SK-N-SH (cell line): ENCODE measurements at regions not wholly inside any gene's neighbourhood (a gene's known extent, or its start where the extent isn't known, plus 50 kb on each side); places are given as distances from the start of the nearest gene placed in this dataset.

Source experiments
- CTCF ChIA-PET: fragments of 300-600, 350-600 bp; formaldehyde crosslinking; extraction: SDS; loops from one replicate; lab custom pipeline; 2021; lab: Yijun Ruan, JAX
- POLR2A ChIA-PET: fragments of 350-600 bp; sonication (Branson Sonifier 250); formaldehyde crosslinking; extraction: SDS; loops from one replicate; lab custom pipeline; 2020; ENCODE audit warnings: antibody characterized with exemption, inconsistent platforms; lab: Yijun Ruan, JAX
- DNase-seq: peaks from one replicate; pipeline ENCODE4 v3.0.0; 2012
- H2AFZ ChIP-seq: fragments of 200-600 bp; sonication (generic); 2 replicates; pipeline ENCODE4 v1.8.1; 2016; ENCODE audit warnings: antibody characterized with exemption, mild to moderate bottlenecking, low read depth
- H3F3A ChIP-seq: fragments of 200-600 bp; sonication (generic); replicated peaks from 2 replicates; pipeline ENCODE3; 2016; ENCODE audit warnings: antibody characterized with exemption, mild to moderate bottlenecking; ENCODE audit not compliant: insufficient read depth
- H3K27ac ChIP-seq, 2 experiments: fragments of 200-500 bp in 1 of 2; fragments of 200-600 bp in 1 of 2; sonication (Bioruptor generic) in 1 of 2; sonication (generic), shearing (Covaris generic) in 1 of 2; 2 replicates each; pipeline versions ENCODE4 v1.5.1 to v1.6.1; 2014 to 2016; ENCODE audit warnings: low read depth in 2 of 2, inconsistent platforms in 1 of 2, low read length in 1 of 2, mild to moderate bottlenecking in 1 of 2, mixed read lengths in 1 of 2
- H3K27me3 ChIP-seq: fragments of 200-600 bp; sonication (generic), shearing (Covaris generic); 2 replicates; pipeline ENCODE4 v1.6.1; 2016; ENCODE audit warnings: mixed run types; ENCODE audit not compliant: insufficient read depth
- H3K36me3 ChIP-seq, 2 experiments: fragments of 200-500 bp in 1 of 2; fragments of 200-600 bp in 1 of 2; sonication (Bioruptor generic) in 1 of 2; sonication (generic) in 1 of 2; replicated peaks in 1 of 2; 2 replicates each; pipeline versions ENCODE3 to v1.5.1; 2014 to 2016; ENCODE audit warnings: low read length in 1 of 2, mild to moderate bottlenecking in 1 of 2; ENCODE audit not compliant: insufficient read depth in 2 of 2, control insufficient read depth in 1 of 2
- H3K4me1 ChIP-seq, 2 experiments: fragments of 200-500 bp in 1 of 2; fragments of 200-600 bp in 1 of 2; sonication (Bioruptor generic) in 1 of 2; sonication (generic), shearing (Covaris generic) in 1 of 2; 2 replicates each; pipeline versions ENCODE4 v1.5.1 to v1.6.1; 2014 to 2016; ENCODE audit warnings: low read depth in 1 of 2, low read length in 1 of 2, mixed run types in 1 of 2; ENCODE audit not compliant: insufficient read depth in 2 of 2, control insufficient read depth in 1 of 2
- H3K4me2 ChIP-seq: fragments of 200-600 bp; sonication (generic), shearing (Covaris generic); 2 replicates; pipeline ENCODE4 v1.6.1; 2017; ENCODE audit warnings: mixed run types
- H3K4me3 ChIP-seq, 2 experiments: fragments of 200-500 bp in 1 of 2; fragments of 200-600 bp in 1 of 2; sonication (Bioruptor generic) in 1 of 2; sonication (generic), shearing (Covaris generic) in 1 of 2; 2 replicates each; pipeline versions ENCODE4 v1.5.1 to v1.8.1; 2014 to 2016; ENCODE audit warnings: low read depth in 2 of 2, inconsistent platforms in 1 of 2, low read length in 1 of 2, mild to moderate bottlenecking in 1 of 2, mixed read lengths in 1 of 2, moderate library complexity in 1 of 2
- H3K79me2 ChIP-seq: fragments of 200-600 bp; sonication (generic); 2 replicates; pipeline ENCODE4 v1.8.1; 2017; ENCODE audit warnings: mild to moderate bottlenecking; ENCODE audit not compliant: insufficient read depth
- H3K9ac ChIP-seq: fragments of 200-600 bp; sonication (generic); 2 replicates; pipeline ENCODE4 v1.6.1; 2017; ENCODE audit warnings: mixed run types
- H3K9me2 ChIP-seq: fragments of 200-600 bp; sonication (generic); 2 replicates; pipeline ENCODE4 v1.6.1; 2017; ENCODE audit warnings: mixed run types
- H3K9me3 ChIP-seq: fragments of 200-600 bp; sonication (generic); 2 replicates; pipeline ENCODE4 v1.6.1; 2017; ENCODE audit warnings: mixed run types, mild to moderate bottlenecking, moderate library complexity
- H4K20me1 ChIP-seq: fragments of 200-600 bp; sonication (generic); 2 replicates; pipeline ENCODE4 v1.6.1; 2017; ENCODE audit warnings: mild to moderate bottlenecking, mixed run types; ENCODE audit not compliant: insufficient read depth
- EP300 ChIP-seq, 2 experiments: IDR thresholded peaks; 2 replicates each; pipeline versions ENCODE4 v1.4.0 to v1.6.1; 2012; ENCODE audit warnings: borderline replicate concordance in 1 of 2, low read depth in 1 of 2, low read length in 1 of 2
- FOSL2 ChIP-seq: IDR thresholded peaks from 2 replicates; pipeline ENCODE4 v1.4.0; 2012; ENCODE audit warnings: low read depth, mild to moderate bottlenecking, moderate library complexity, borderline replicate concordance
- FOXJ3 ChIP-seq: sonication (generic); formaldehyde crosslinking; IDR thresholded peaks from 2 replicates; pipeline ENCODE4 v1.5.1; 2020; ENCODE audit warnings: mild to moderate bottlenecking, missing genetic modification reagents
- GATA2 ChIP-seq: sonication (generic); formaldehyde crosslinking; IDR thresholded peaks from 2 replicates; pipeline ENCODE4 v1.5.0; 2020; ENCODE audit warnings: mild to moderate bottlenecking, missing genetic modification reagents
- JUND ChIP-seq: IDR thresholded peaks from 2 replicates; pipeline ENCODE4 v1.4.0; 2012
- MAX ChIP-seq: IDR thresholded peaks from 2 replicates; pipeline ENCODE4 v1.4.0; 2012; ENCODE audit warnings: low read depth
- NFIC ChIP-seq: IDR thresholded peaks from 2 replicates; pipeline ENCODE4 v1.4.0; 2012; ENCODE audit warnings: borderline replicate concordance
- POLR2AphosphoS5 ChIP-seq: IDR thresholded peaks from 2 replicates; pipeline ENCODE4 v1.6.1; 2012; ENCODE audit warnings: low read depth, low read length
- RCOR1 ChIP-seq: fragments of 150-350 bp; IDR thresholded peaks from 2 replicates; pipeline ENCODE4 v1.6.1; 2017; ENCODE audit warnings: antibody characterized with exemption, low read length
- REST ChIP-seq: IDR thresholded peaks from 2 replicates; pipeline ENCODE4 v1.6.1; 2012; ENCODE audit warnings: mild to moderate bottlenecking, low read depth, low read length, moderate library complexity
- RXRA ChIP-seq: IDR thresholded peaks from 2 replicates; pipeline ENCODE4 v1.4.0; 2012; ENCODE audit warnings: low read depth, mild to moderate bottlenecking, borderline replicate concordance
- TCF12 ChIP-seq: IDR thresholded peaks from 2 replicates; pipeline ENCODE4 v1.4.0; 2012
- USF1 ChIP-seq: IDR thresholded peaks from 2 replicates; pipeline ENCODE4 v1.4.0; 2012; ENCODE audit warnings: low read depth, borderline replicate concordance
- USF2 ChIP-seq: fragments of 150-350 bp; IDR thresholded peaks from 2 replicates; pipeline ENCODE4 v1.6.1; 2017; ENCODE audit warnings: antibody characterized with exemption, low read length, low read depth, borderline replicate concordance
- ZBTB33 ChIP-seq: IDR thresholded peaks from 2 replicates; pipeline ENCODE4 v1.4.0; 2012; ENCODE audit warnings: low read depth, borderline replicate concordance
- WGBS: methylation state at CpG from one replicate; pipeline ENCODE4 v1.1.6; 2017; ENCODE audit warnings: low lambda C conversion rate; 5-methylcytosine and 5-hydroxymethylcytosine counted together

GRCh38 chr18:44013871-44014270, 666.8 kb upstream of the SETBP1 start:
- no peaks in the 10 kb centered on the region for H3K27me3 ChIP-seq
- CTCF ChIA-PET, result no interaction called here
- DNase-seq, result no peak
- TF ChIP-seq FOSL2 (no peak), EP300 (IDR thresholded peaks at IDR 0.05; ENCODE audit: borderline replicate concordance in 1 of 2, low read depth in 1 of 2, low read length in 1 of 2) (no peak), POLR2AphosphoS5 (no peak), NFIC (no peak), FOXJ3 (CRISPR knock-in tag) (no peak)
- H3K79me2 ChIP-seq, result no peaks in the 10 kb centered on the region
- no peak overlapping the region for H2AFZ ChIP-seq
- POLR2A ChIA-PET, result no interaction called here
- no peak overlapping the region for H3K4me2 ChIP-seq
- 87% methylated on average over 2 of the region's 2 CpGs for WGBS
- H3K36me3 ChIP-seq, result no peaks in the 10 kb centered on the region
- no peak overlapping the region for H3K27ac ChIP-seq
- no peaks in the 10 kb centered on the region for H4K20me1 ChIP-seq
- H3K9me2 ChIP-seq, result no peaks in the 10 kb centered on the region
- H3K4me3 ChIP-seq, result no peak overlapping the region
- no peaks in the 10 kb centered on the region for H3K4me1 ChIP-seq
- no peaks in the 10 kb centered on the region for H3K9me3 ChIP-seq
- no peaks in the 10 kb centered on the region for H3F3A ChIP-seq
- no peak overlapping the region for H3K9ac ChIP-seq

GRCh38 chr18:44025421-44025820, 655.3 kb upstream of the SETBP1 start:
- H3K4me1 ChIP-seq, result no peaks in the 10 kb centered on the region
- POLR2A ChIA-PET, result no interaction called here
- DNase-seq, result no peak
- no peaks in the 10 kb centered on the region for H4K20me1 ChIP-seq
- H3K36me3 ChIP-seq, result no peaks in the 10 kb centered on the region
- CTCF ChIA-PET, result no interaction called here
- no peak for TF ChIP-seq USF2
- TF ChIP-seq RXRA, result no peak
- TF ChIP-seq USF1, result no peak
- no peak for TF ChIP-seq TCF12
- TF ChIP-seq MAX, result no peak
- TF ChIP-seq EP300 (IDR thresholded peaks at IDR 0.05; ENCODE audit: borderline replicate concordance in 1 of 2, low read depth in 1 of 2, low read length in 1 of 2), result no peak
- no peak for TF ChIP-seq REST
- no peak for TF ChIP-seq JUND
- TF ChIP-seq ZBTB33, result no peak
- TF ChIP-seq FOSL2, result no peak
- TF ChIP-seq GATA2 (CRISPR knock-in tag), result no peak
- no peak for TF ChIP-seq RCOR1
- H3K27ac ChIP-seq, result no peak overlapping the region
- H2AFZ ChIP-seq, result no peak overlapping the region
- no peaks in the 10 kb centered on the region for H3K27me3 ChIP-seq
- no peaks in the 10 kb centered on the region for H3K9me3 ChIP-seq
- H3F3A ChIP-seq, result no peaks in the 10 kb centered on the region
- H3K4me2 ChIP-seq, result no peak overlapping the region
- no peaks in the 10 kb centered on the region for H3K9me2 ChIP-seq
- 74% methylated on average over 1 of the region's 1 CpG for WGBS
- H3K4me3 ChIP-seq, result no peak overlapping the region
- H3K9ac ChIP-seq, result no peak overlapping the region
- no peaks in the 10 kb centered on the region for H3K79me2 ChIP-seq
